GM20000 (cell line): ENCODE measurements at regions not wholly inside any gene's neighbourhood (a gene's known extent, or its start where the extent isn't known, plus 50 kb on each side); places are given as distances from the start of the nearest gene placed in this dataset.

Source experiments
- DNase-seq: peaks from one replicate; pipeline ENCODE4 v3.0.0; 2012; ENCODE audit warnings: low spot score
- CTCF ChIP-seq: IDR thresholded peaks from 2 replicates; pipeline ENCODE4 v1.5.1; 2012; ENCODE audit warnings: mild to moderate bottlenecking, control low read depth; ENCODE audit errors: extremely low read depth, missing control alignments

DNA sequence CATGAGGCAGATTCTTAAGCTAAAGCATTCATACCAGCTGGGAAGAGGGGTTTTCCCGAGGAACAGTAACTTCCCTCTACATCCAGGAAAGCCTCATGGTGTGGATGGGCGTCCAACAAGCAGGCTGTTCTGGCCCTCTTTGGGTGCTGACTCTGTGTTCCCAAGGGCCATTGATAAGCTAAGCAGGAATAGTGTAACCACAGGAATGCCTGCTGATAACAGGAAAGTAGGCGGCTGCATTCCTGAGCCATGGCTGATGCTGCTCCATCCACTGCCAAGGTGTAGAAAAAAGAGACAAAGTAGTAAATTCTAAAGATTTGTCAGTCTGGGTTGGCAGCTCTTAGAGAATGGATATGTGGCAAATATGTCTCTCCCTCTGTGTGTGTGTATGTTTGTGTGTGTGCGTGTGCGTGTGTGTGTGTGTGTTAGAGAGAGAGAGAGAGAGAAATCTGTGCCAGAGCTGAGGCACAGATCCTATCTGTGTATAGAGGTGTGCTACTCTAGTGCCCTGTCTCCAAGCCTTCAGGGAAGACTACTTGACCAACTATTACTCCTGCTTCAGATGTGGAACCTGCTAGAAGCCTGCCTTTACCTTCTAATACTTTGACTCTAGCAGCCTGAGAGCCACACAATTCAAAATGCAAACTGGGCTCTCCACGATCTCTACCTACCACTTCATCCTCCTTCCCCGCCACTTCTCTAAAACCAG is 353.1 kb upstream of the NR3C2 start:
- DNase-seq = no peak
- no peak for TF ChIP-seq CTCF

- no peak for DNase-seq
- TF ChIP-seq CTCF = no peak
These were observed 351.0 kb upstream of the NR3C2 start for GRCh38 chr4:148793221-148793620.

GRCh38 chr4:148790691-148791090 is 348.5 kb upstream of the NR3C2 start:
- no peak for DNase-seq
- no peak for TF ChIP-seq CTCF

DNA sequence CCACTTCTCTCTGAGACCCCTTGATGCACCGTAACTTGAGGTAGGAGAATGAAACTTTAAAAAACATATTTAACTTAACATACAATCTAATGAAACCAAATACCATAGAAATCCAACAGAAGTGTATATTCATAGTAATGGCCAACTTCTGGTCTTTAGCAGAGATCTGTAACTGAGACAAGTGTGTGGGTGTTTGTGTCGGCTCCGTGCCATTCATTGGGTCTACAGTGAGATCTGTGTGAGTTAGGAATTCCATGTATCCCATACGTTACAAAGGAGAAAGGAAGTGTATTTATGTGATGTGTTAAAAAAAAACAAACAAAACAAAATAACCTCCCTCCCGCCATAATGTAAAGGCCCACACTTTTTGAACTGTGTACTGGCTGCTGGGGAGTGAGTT is 348.0 kb upstream of the NR3C2 start:
- DNase-seq = no peak
- no peak for TF ChIP-seq CTCF

DNA sequence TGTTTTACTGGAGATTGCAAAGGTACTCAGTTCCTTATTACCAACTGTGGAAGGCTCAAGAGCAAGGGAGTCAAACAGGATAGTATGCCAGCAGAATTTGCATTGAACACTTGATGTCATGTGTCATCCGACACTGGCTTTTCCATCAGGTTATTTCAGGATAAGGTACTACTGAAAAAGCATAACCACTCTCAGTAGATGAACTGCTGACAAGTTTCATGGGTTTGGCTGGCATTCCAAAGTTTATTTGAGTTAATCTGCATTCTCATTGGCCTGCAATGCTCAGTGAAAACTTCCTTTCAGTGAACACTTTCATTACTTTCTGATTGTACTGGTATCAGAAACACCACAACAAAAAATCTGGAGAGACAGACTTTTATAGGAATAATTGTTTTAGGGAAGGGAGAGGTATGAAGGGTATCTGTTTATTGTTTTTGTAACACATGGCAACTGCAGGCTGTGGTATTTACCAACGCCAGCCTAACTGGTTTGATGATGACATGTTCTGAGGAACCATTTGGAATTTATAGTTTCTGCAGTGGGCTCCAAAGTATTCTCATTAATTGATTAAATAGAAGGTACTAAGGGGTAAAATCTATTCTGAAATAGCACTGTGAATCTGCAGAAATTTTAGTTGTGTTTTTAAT is 345.7 kb upstream of the NR3C2 start:
- no peak for DNase-seq
- no peak for TF ChIP-seq CTCF

DNA sequence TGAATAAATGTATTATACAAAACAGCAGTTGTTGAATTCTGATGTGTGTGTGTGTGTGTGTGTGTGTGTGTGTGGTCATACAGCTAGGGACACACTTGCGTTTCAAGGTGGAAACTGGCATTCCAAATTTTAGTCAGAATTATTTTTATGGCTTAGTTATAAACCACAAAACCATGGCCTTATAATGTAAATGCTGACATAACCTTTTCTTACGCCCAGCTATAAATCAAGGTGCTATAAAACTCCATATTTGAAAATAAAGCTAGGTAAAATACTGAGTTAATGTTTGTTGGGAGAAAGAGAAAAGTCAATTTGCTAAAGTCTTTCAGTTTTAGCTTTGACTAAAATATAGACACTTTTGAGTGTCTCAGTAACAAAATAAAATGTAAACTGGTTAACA is 345.1 kb upstream of the NR3C2 start:
- no peak for DNase-seq
- no peak for TF ChIP-seq CTCF

GRCh38 chr4:148786699-148787098 is 344.5 kb upstream of the NR3C2 start:
- no peak for TF ChIP-seq CTCF
- DNase-seq = no peak
